Kidney (tissue), 13 donors: ENCODE measurements at regions not wholly inside any gene's neighbourhood (a gene's known extent, or its start where the extent isn't known, plus 50 kb on each side); places are given as distances from the start of the nearest gene placed in this dataset.

Experiments
- DNase-seq, 5 donors: peaks; one replicate each; pipeline ENCODE4 v3.0.0-alpha.2; 2013 to 2020
- FAIRE-seq: peaks from 2 replicates; lab custom pipeline; 2012; peaks lifted over from hg19 to GRCh38; lab: Jason Lieb, UNC
- H3K27ac ChIP-seq, 2 donors: one replicate each; pipeline ENCODE4 v1.7.0; 2013; ENCODE audit warnings: low read depth in 2 of 2, low read length in 2 of 2, inconsistent platforms in 1 of 2
- H3K27me3 ChIP-seq: one replicate; pipeline ENCODE4 v1.7.1; 2013; ENCODE audit warnings: low read length, inconsistent platforms; ENCODE audit not compliant: control insufficient read depth, insufficient read depth
- H3K36me3 ChIP-seq, 3 donors: one replicate each; pipeline versions ENCODE4 v1.7.0 to v1.7.1; 2013; ENCODE audit warnings: low read length in 3 of 3, control low read depth in 1 of 3, inconsistent platforms in 1 of 3; ENCODE audit not compliant: insufficient read depth in 3 of 3, control insufficient read depth in 2 of 3
- H3K4me1 ChIP-seq, 3 donors: one replicate each; pipeline versions ENCODE4 v1.7.0 to v1.7.1; 2013; ENCODE audit warnings: low read length in 3 of 3, inconsistent platforms in 1 of 3, low read depth in 1 of 3; ENCODE audit not compliant: control insufficient read depth in 2 of 3, insufficient read depth in 2 of 3
- H3K4me3 ChIP-seq, 3 donors: one replicate each; pipeline versions ENCODE4 v1.7.0 to v1.8.1; 2013; ENCODE audit warnings: low read length in 3 of 3, control low read depth in 1 of 3, inconsistent platforms in 1 of 3
- H3K9ac ChIP-seq, 3 donors: one replicate each; pipeline versions ENCODE4 v1.7.0 to v1.7.1; 2013; ENCODE audit warnings: low read length in 3 of 3, control low read depth in 1 of 3, inconsistent platforms in 1 of 3
- H3K9me3 ChIP-seq, 3 donors: one replicate each; pipeline versions ENCODE4 v1.7.0 to v1.7.1; 2013; ENCODE audit warnings: low read length in 3 of 3, control low read depth in 1 of 3, inconsistent platforms in 1 of 3; ENCODE audit not compliant: control insufficient read depth in 2 of 3, insufficient read depth in 1 of 3
- CTCF ChIP-seq: IDR thresholded peaks from 3 replicates; pipeline ENCODE4 v1.5.1; 2012; ENCODE audit warnings: mild to moderate bottlenecking, moderate library complexity, borderline replicate concordance; ENCODE audit not compliant: insufficient read depth; ENCODE audit errors: extremely low read depth
- intact Hi-C: fragments of 100-400 bp; cut with DNase I; formaldehyde crosslinking; loops from one replicate; pipeline ENCODE4 v1.11.1; 2022
- donor health status: control.
- donor health status: control.
- donor health status: control.
- donor health status: control.
- donor health status: control.
- donor health status: DM: yes; HTN: yes; CAD: no.
- donor health status: Normal renal cell carcinoma (clear cell type).

GRCh38 chr2:16012029-16012596 lies 71.8 kb downstream of the MYCN start:
- Histone ChIP-seq H3K4me1 (peaks cover 0 to 2% (median 0%) of the 10 kb centered on the region in 3 donors), H3K36me3 (no peaks in the 10 kb centered on the region), H3K4me3 (no peak overlapping the region), H3K27ac (no peak overlapping the region), H3K9ac (no peak overlapping the region), H3K27me3 (no peaks in the 10 kb centered on the region), H3K9me3 (no peaks in the 10 kb centered on the region)
- no peak for FAIRE-seq
- intact Hi-C loops = no loop called here
- TF ChIP-seq CTCF = no peak
- DNase-seq = no peak

- no peaks in the 10 kb centered on the region for H3K9me3 ChIP-seq
- TF ChIP-seq CTCF = no peak
- no peak overlapping the region for H3K4me3 ChIP-seq
- intact Hi-C loops = no loop called here
- H3K27ac ChIP-seq = no peak overlapping the region
- H3K4me1 ChIP-seq = peaks cover 0 to 2% (median 0%) of the 10 kb centered on the region in 3 donors
- FAIRE-seq (no peak), DNase-seq (no peak)
- no peak overlapping the region for H3K9ac ChIP-seq
- no peaks in the 10 kb centered on the region for H3K36me3 ChIP-seq
- no peaks in the 10 kb centered on the region for H3K27me3 ChIP-seq
These were observed 71.2 kb downstream of the MYCN start for GRCh38 chr2:16011621-16011960.

GRCh38 chr2:16010951-16011620 lies 70.7 kb downstream of the MYCN start:
- no peak overlapping the region for H3K4me3 ChIP-seq
- DNase-seq (no peak), FAIRE-seq (no peak)
- H3K27me3 ChIP-seq = no peaks in the 10 kb centered on the region
- no peak overlapping the region for H3K9ac ChIP-seq
- no peaks in the 10 kb centered on the region for H3K9me3 ChIP-seq
- intact Hi-C loops = no loop called here
- no peaks in the 10 kb centered on the region for H3K36me3 ChIP-seq
- H3K4me1 ChIP-seq = peaks cover 0 to 2% (median 0%) of the 10 kb centered on the region in 3 donors
- H3K27ac ChIP-seq = no peak overlapping the region
- TF ChIP-seq CTCF = no peak
